GM18499 (cell line): ENCODE measurements at regions not wholly inside any gene's neighbourhood (a gene's known extent, or its start where the extent isn't known, plus 50 kb on each side); places are given as distances from the start of the nearest gene placed in this dataset.
"Not testable (repeated sequence)": the region's sequence is repeated elsewhere in the genome, so short reads cannot be mapped to it uniquely, and the experiment has no call there.

Source experiments
- ATAC-seq: cut with Tn5 transposase; IDR thresholded peaks from one replicate; pipeline ENCODE4 v1.9.1; 2021; ENCODE audit warnings: moderate number of reproducible peaks; ENCODE audit not compliant: insufficient read depth, unreplicated experiment

GRCh38 chr5:8520917-8521316, 652.0 kb downstream of the MTRR start:
- ATAC-seq: no peak

GRCh38 chr5:8521991-8522390, 653.0 kb downstream of the MTRR start:
- no peak for ATAC-seq

GRCh38 chr5:8522646-8523045, 653.7 kb downstream of the MTRR start:
- ATAC-seq: no peak

- no peak for ATAC-seq
These were observed 654.6 kb downstream of the MTRR start for GRCh38 chr5:8523501-8523900.

GRCh38 chr5:8525819-8526218, 656.9 kb downstream of the MTRR start:
- ATAC-seq: no peak

GRCh38 chr5:8528106-8528505, 659.2 kb downstream of the MTRR start:
- no peak for ATAC-seq

- no peak for ATAC-seq
These were observed 669.9 kb downstream of the MTRR start for GRCh38 chr5:8538821-8539220.

- ATAC-seq: no peak
These were observed 671.4 kb downstream of the MTRR start for GRCh38 chr5:8540317-8540716.

- ATAC-seq: no peak
These were observed 682.0 kb downstream of the MTRR start for GRCh38 chr5:8550921-8551320.

GRCh38 chr5:8553364-8553763, 684.4 kb downstream of the MTRR start:
- no peak for ATAC-seq

GRCh38 chr5:8557728-8558127, 688.8 kb downstream of the MTRR start:
- ATAC-seq: no peak

- ATAC-seq: no peak
These were observed 691.8 kb downstream of the MTRR start for GRCh38 chr5:8560776-8561175.

GRCh38 chr5:8561224-8561840, 692.4 kb downstream of the MTRR start:
- no peak for ATAC-seq

- no peak for ATAC-seq
These were observed 692.9 kb downstream of the MTRR start for GRCh38 chr5:8561854-8562253.

- ATAC-seq: not testable (repeated sequence)
These were observed 694.6 kb downstream of the MTRR start for GRCh38 chr5:8563540-8563939.

- no peak for ATAC-seq
These were observed 699.9 kb downstream of the MTRR start for GRCh38 chr5:8568858-8569257.

GRCh38 chr5:8570528-8570927, 701.6 kb downstream of the MTRR start:
- no peak for ATAC-seq

- ATAC-seq: no peak
These were observed 707.2 kb downstream of the MTRR start for GRCh38 chr5:8576178-8576577.

- ATAC-seq: peak; percentile 91
These were observed 708.8 kb downstream of the MTRR start for GRCh38 chr5:8577792-8578191.

GRCh38 chr5:8580298-8580697, 711.4 kb downstream of the MTRR start:
- ATAC-seq: no peak

GRCh38 chr5:8581047-8581446, 712.1 kb downstream of the MTRR start:
- no peak for ATAC-seq

- ATAC-seq: no peak
These were observed 716.5 kb downstream of the MTRR start for GRCh38 chr5:8585230-8586018.
